ENCODE measurements at regions not wholly inside any gene's neighbourhood (a gene's known extent, or its start where the extent isn't known, plus 50 kb on each side); places are given as distances from the start of the nearest gene placed in this dataset.
"Not testable (repeated sequence)": the region's sequence is repeated elsewhere in the genome, so short reads cannot be mapped to it uniquely, and the experiment has no call there.

- H3K27ac ChIP-seq, result no peak overlapping the region
- H3K27me3 ChIP-seq, result no peaks in the 10 kb centered on the region
- ATAC-seq, result no peak
- no peaks in the 10 kb centered on the region for H3K36me3 ChIP-seq
- no peak overlapping the region for H3K4me3 ChIP-seq
- WGBS, 2 donors (ENCODE audit: low coverage in 1 of 2), result 56 to 70% methylated on average over 3 of the region's 3 CpGs
- H3K9me3 ChIP-seq, result no peaks in the 10 kb centered on the region
- no peaks in the 10 kb centered on the region for H3K4me1 ChIP-seq
- TF ChIP-seq EP300 (IDR thresholded peaks at IDR 0.05) (no peak), CTCF (IDR thresholded peaks at IDR 0.05) (no peak), POLR2A (IDR thresholded peaks at IDR 0.05) (no peak), POLR2AphosphoS5 (IDR thresholded peaks at IDR 0.05) (no peak)
Observed at GRCh38 chr9:106218854-106219253, 524.5 kb downstream of the TMEM38B start.

- no peak for ATAC-seq
- H3K4me3 ChIP-seq, result no peak overlapping the region
- H3K36me3 ChIP-seq, result no peaks in the 10 kb centered on the region
- WGBS, 2 donors (ENCODE audit: low coverage in 1 of 2), result 79 to 93% methylated on average over 4 to 5 of the region's 5 CpGs
- H3K27me3 ChIP-seq, result no peaks in the 10 kb centered on the region
- H3K27ac ChIP-seq, result no peak overlapping the region
- no peak for TF ChIP-seq EP300 (IDR thresholded peaks at IDR 0.05)
- no peak for TF ChIP-seq CTCF (IDR thresholded peaks at IDR 0.05)
- no peak for TF ChIP-seq POLR2A (IDR thresholded peaks at IDR 0.05)
- no peak for TF ChIP-seq POLR2AphosphoS5 (IDR thresholded peaks at IDR 0.05)
- no peaks in the 10 kb centered on the region for H3K4me1 ChIP-seq
- H3K9me3 ChIP-seq, result no peaks in the 10 kb centered on the region
Observed at GRCh38 chr9:106220415-106220814, 526.1 kb downstream of the TMEM38B start.

- ATAC-seq, result no peak
- H3K4me3 ChIP-seq, result no peak overlapping the region
- H3K27ac ChIP-seq, result no peak overlapping the region
- WGBS, 2 donors (ENCODE audit: low coverage in 1 of 2), result 24% methylated on average over 3 of the region's 3 CpGs; no CpG with 5 or more reads in 1 of the 2 donors
- H3K4me1 ChIP-seq, result no peaks in the 10 kb centered on the region
- no peaks in the 10 kb centered on the region for H3K27me3 ChIP-seq
- H3K9me3 ChIP-seq, result no peaks in the 10 kb centered on the region
- H3K36me3 ChIP-seq, result no peaks in the 10 kb centered on the region
- TF ChIP-seq POLR2A (IDR thresholded peaks at IDR 0.05) (no peak), CTCF (IDR thresholded peaks at IDR 0.05) (no peak), POLR2AphosphoS5 (IDR thresholded peaks at IDR 0.05) (no peak), EP300 (IDR thresholded peaks at IDR 0.05) (no peak)
Observed at GRCh38 chr9:106228861-106229260, 534.5 kb downstream of the TMEM38B start.

GRCh38 chr9:106233116-106233515, 538.8 kb downstream of the TMEM38B start:
- no peaks in the 10 kb centered on the region for H3K27me3 ChIP-seq
- H3K4me1 ChIP-seq, result no peaks in the 10 kb centered on the region
- TF ChIP-seq CTCF (IDR thresholded peaks at IDR 0.05) (no peak), EP300 (IDR thresholded peaks at IDR 0.05) (no peak), POLR2A (IDR thresholded peaks at IDR 0.05) (no peak), POLR2AphosphoS5 (IDR thresholded peaks at IDR 0.05) (no peak)
- ATAC-seq, result no peak
- H3K4me3 ChIP-seq, result no peak overlapping the region
- no peaks in the 10 kb centered on the region for H3K9me3 ChIP-seq
- H3K36me3 ChIP-seq, result no peaks in the 10 kb centered on the region
- no peak overlapping the region for H3K27ac ChIP-seq

- ATAC-seq, H3K4me1 ChIP-seq, H3K36me3 ChIP-seq, H3K27ac ChIP-seq, H3K27me3 ChIP-seq, H3K4me3 ChIP-seq: not testable (repeated sequence)
- WGBS, 2 donors (ENCODE audit: low coverage in 1 of 2), result 100% methylated on average over 1 of the region's 10 CpGs; no CpG with 5 or more reads in 1 of the 2 donors
- H3K9me3 ChIP-seq, result peaks cover 0 to 16% (median 0%) of the 10 kb centered on the region in 3 donors
Observed at GRCh38 chr9:106260908-106261307, 566.6 kb downstream of the TMEM38B start.
